Panc1 (cell line): ENCODE measurements at regions not wholly inside any gene's neighbourhood (a gene's known extent, or its start where the extent isn't known, plus 50 kb on each side); places are given as distances from the start of the nearest gene placed in this dataset.

ENCODE experiments used
- ATAC-seq: fragments of 200-7000 bp; cut with Tn5 transposase; 2 replicates; pipeline ENCODE4 v1.9.1; 2020; ENCODE audit warnings: mild to moderate bottlenecking, moderate library complexity
- BruUV-seq: library from RNA; stranded (reverse); fragments of 400-500 nt; replicated peaks from 2 replicates; lab custom pipeline; 2021; lab: Mats Ljungman, UMichigan
- CTCF ChIA-PET: fragments of 300-600 bp; sonication (Branson Sonifier 250); formaldehyde crosslinking; loops from one replicate; lab custom pipeline; 2022; ENCODE audit warnings: antibody characterized with exemption; lab: Charles Lee
- POLR2A ChIA-PET: fragments of 300-600 bp; sonication (Branson Sonifier 250); formaldehyde crosslinking; loops from one replicate; lab custom pipeline; 2022; ENCODE audit warnings: antibody characterized with exemption; lab: Charles Lee
- DNase-seq: peaks from one replicate; pipeline ENCODE4 v3.0.0-alpha.2; 2010; ENCODE audit warnings: low read depth, low spot score
- H3K27ac ChIP-seq: 2 replicates; pipeline ENCODE4 v1.5.1; 2011; ENCODE audit warnings: mild to moderate bottlenecking, low read length, inconsistent platforms
- H3K27me3 ChIP-seq: fragments of 200-500 bp; sonication (Bioruptor generic); 2 replicates; pipeline ENCODE4 v1.6.0; 2014; ENCODE audit warnings: low read length, inconsistent platforms; ENCODE audit not compliant: control insufficient read depth, insufficient read depth
- H3K36me3 ChIP-seq: fragments of 200-500 bp; sonication (Bioruptor generic); 2 replicates; pipeline ENCODE4 v1.5.1; 2014; ENCODE audit warnings: inconsistent platforms, mild to moderate bottlenecking, low read length, moderate library complexity; ENCODE audit not compliant: control insufficient read depth, insufficient read depth
- H3K4me1 ChIP-seq: 2 replicates; pipeline ENCODE4 v1.5.1; 2011; ENCODE audit warnings: inconsistent platforms, mild to moderate bottlenecking, low read length, moderate library complexity; ENCODE audit not compliant: control insufficient read depth, insufficient read depth
- H3K4me3 ChIP-seq, 2 experiments: 2 replicates each; pipeline ENCODE4 v1.5.1; 2011 to 2012; ENCODE audit warnings: low read depth in 2 of 2, low read length in 2 of 2, mild to moderate bottlenecking in 2 of 2, inconsistent platforms in 1 of 2, moderate library complexity in 1 of 2
- H3K9me3 ChIP-seq: fragments of 200-500 bp; sonication (Bioruptor generic); 2 replicates; pipeline ENCODE4 v1.5.1; 2014; ENCODE audit warnings: low read depth, mild to moderate bottlenecking, inconsistent platforms, low read length, moderate library complexity; ENCODE audit not compliant: control insufficient read depth, insufficient read depth
- POLR2AphosphoS5 ChIP-seq: IDR thresholded peaks from 2 replicates; pipeline ENCODE4 v1.6.1; 2012; ENCODE audit warnings: mild to moderate bottlenecking, low read depth, low read length, moderate library complexity
- SIN3A ChIP-seq: IDR thresholded peaks from 2 replicates; pipeline ENCODE4 v1.6.1; 2012; ENCODE audit warnings: low read depth, mild to moderate bottlenecking, low read length, moderate library complexity, borderline replicate concordance; ENCODE audit not compliant: insufficient read depth
- TCF7L2 ChIP-seq: IDR thresholded peaks from 2 replicates; pipeline ENCODE4 v1.6.1; 2011; ENCODE audit warnings: mild to moderate bottlenecking, low read depth, low read length, inconsistent platforms
- in situ Hi-C: cut with HindIII; loops from 2 replicates; pipeline ENCODE4 v1.10.0; 2016; ENCODE audit warnings: low sequenced_read_pairs, low pct_unique_long_range_greater_than_20kb
- intact Hi-C: fragments of 100-400 bp; cut with micrococcal nuclease; formaldehyde crosslinking; loops from one replicate; pipeline ENCODE4 v1.10.0; 2022; ENCODE audit not compliant: unreplicated experiment
- TF ChIP-seq, protein P1 (sequence below): fragments of 450-650 bp; IDR thresholded peaks from 2 replicates; pipeline ENCODE4 v1.5.1; 2017; ENCODE audit warnings: mild to moderate bottlenecking
- TF ChIP-seq, protein P2 (sequence below), 2 experiments: IDR thresholded peaks; 2 replicates each; pipeline ENCODE4 v1.6.1; 2011 to 2012; ENCODE audit warnings: low read depth in 2 of 2, control low read depth in 1 of 2, low read length in 1 of 2, mild to moderate bottlenecking in 1 of 2, moderate library complexity in 1 of 2; ENCODE audit not compliant: insufficient read depth in 1 of 2

DNA sequence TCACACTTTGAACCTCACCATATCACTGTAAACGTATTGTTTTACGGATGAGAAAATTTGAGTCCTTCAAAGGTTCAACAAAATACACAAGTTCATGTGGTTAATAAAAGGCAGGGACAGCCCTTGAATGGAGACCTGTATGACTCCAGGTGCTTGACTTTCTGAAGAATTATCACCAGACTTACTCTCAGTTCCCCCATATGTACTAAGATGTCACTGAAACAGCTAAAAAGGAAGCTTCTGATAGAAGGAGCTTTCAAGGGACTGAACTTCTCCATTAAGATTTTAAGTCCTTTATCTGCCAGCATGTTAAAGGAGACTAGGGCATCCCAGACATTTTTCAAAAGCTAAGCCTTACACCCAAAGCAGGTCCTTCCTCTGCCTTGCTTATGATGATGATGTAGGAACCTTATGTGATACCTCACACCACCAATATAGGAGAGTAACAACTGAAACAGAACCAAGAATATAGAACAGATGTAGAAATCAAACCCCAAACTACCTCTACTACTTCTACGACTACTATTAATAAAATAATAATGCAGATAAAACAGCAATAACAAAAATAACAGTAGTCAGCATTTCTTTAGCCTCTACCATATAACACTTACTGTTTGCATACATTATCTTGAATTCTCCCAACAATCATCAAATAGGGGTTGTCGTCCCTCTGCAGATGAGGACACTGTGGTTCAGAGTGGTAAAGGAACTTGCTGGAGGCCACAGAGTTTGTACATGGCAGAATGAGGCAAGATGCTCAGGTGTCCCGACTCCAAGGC, 273.9 kb downstream of the ELAVL2 start:
- intact Hi-C loops, result no loop called here
- no peaks in the 10 kb centered on the region for H3K9me3 ChIP-seq
- no peak for ATAC-seq
- CTCF ChIA-PET, result no interaction called here
- no peaks in the 10 kb centered on the region for H3K4me1 ChIP-seq
- no peaks in the 10 kb centered on the region; the same call in 1 of the 2 replicates for H3K27me3 ChIP-seq
- no peak overlapping the region for H3K27ac ChIP-seq
- H3K4me3 ChIP-seq, result no peak overlapping the region
- POLR2A ChIA-PET, result no interaction called here
- TF ChIP-seq POLR2AphosphoS5 (no peak), TCF7L2 (no peak), SIN3A (no peak)
- TF ChIP-seq, protein P1, sequence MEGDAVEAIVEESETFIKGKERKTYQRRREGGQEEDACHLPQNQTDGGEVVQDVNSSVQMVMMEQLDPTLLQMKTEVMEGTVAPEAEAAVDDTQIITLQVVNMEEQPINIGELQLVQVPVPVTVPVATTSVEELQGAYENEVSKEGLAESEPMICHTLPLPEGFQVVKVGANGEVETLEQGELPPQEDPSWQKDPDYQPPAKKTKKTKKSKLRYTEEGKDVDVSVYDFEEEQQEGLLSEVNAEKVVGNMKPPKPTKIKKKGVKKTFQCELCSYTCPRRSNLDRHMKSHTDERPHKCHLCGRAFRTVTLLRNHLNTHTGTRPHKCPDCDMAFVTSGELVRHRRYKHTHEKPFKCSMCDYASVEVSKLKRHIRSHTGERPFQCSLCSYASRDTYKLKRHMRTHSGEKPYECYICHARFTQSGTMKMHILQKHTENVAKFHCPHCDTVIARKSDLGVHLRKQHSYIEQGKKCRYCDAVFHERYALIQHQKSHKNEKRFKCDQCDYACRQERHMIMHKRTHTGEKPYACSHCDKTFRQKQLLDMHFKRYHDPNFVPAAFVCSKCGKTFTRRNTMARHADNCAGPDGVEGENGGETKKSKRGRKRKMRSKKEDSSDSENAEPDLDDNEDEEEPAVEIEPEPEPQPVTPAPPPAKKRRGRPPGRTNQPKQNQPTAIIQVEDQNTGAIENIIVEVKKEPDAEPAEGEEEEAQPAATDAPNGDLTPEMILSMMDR, result no peak
- TF ChIP-seq, protein P2, sequence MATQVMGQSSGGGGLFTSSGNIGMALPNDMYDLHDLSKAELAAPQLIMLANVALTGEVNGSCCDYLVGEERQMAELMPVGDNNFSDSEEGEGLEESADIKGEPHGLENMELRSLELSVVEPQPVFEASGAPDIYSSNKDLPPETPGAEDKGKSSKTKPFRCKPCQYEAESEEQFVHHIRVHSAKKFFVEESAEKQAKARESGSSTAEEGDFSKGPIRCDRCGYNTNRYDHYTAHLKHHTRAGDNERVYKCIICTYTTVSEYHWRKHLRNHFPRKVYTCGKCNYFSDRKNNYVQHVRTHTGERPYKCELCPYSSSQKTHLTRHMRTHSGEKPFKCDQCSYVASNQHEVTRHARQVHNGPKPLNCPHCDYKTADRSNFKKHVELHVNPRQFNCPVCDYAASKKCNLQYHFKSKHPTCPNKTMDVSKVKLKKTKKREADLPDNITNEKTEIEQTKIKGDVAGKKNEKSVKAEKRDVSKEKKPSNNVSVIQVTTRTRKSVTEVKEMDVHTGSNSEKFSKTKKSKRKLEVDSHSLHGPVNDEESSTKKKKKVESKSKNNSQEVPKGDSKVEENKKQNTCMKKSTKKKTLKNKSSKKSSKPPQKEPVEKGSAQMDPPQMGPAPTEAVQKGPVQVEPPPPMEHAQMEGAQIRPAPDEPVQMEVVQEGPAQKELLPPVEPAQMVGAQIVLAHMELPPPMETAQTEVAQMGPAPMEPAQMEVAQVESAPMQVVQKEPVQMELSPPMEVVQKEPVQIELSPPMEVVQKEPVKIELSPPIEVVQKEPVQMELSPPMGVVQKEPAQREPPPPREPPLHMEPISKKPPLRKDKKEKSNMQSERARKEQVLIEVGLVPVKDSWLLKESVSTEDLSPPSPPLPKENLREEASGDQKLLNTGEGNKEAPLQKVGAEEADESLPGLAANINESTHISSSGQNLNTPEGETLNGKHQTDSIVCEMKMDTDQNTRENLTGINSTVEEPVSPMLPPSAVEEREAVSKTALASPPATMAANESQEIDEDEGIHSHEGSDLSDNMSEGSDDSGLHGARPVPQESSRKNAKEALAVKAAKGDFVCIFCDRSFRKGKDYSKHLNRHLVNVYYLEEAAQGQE (IDR thresholded peaks at IDR 0.05; ENCODE audit: insufficient read depth in 1 of 2, low read depth in 2 of 2, low read length in 1 of 2), result no peak
- in situ Hi-C loops, result no loop called here
- no peak for DNase-seq
- no peaks in the 10 kb centered on the region for H3K36me3 ChIP-seq
- BruUV-seq, result no TSS peak

DNA sequence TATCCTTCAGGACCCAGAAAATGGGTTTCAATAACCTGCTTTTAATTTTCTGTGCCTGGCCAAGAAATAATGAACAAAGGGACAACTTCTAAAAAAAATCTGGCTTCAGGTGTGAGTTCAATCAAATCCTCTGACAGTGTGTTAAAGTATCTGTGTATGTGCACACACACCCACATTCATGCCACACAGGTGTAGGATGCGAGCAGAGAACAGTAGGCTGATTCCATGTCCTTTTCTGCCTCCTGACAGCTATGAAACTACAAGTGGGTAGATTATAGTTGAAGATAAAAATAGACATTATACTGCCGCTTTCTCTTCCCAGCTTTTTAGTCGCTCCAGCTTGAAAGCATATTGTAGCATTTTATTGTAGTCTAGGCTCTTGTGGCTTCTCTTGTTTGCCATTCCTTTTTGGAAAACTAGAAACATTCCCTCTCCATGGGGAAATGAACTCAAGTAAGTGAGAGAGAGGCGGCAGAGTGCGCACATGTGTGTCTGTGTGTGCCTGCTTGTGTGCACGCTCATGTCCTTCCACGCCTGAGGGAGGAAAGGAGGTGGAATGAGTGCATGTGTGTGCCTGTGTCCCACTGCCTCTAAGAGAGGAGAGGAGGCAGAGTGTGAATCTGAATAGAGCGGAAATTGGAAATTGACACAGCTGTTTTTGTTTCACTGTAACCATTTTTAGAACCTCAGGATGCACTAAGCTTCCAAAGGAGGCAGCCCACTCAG, 273.0 kb downstream of the ELAVL2 start:
- in situ Hi-C loops, result no loop called here
- DNase-seq (no peak), ATAC-seq (no peak)
- TF ChIP-seq POLR2AphosphoS5 (no peak), SIN3A (no peak), TCF7L2 (no peak)
- TF ChIP-seq, protein P1, result no peak
- TF ChIP-seq, protein P2 (IDR thresholded peaks at IDR 0.05; ENCODE audit: insufficient read depth in 1 of 2, low read depth in 2 of 2, low read length in 1 of 2), result no peak
- POLR2A ChIA-PET, result no interaction called here
- CTCF ChIA-PET, result no interaction called here
- no peaks in the 10 kb centered on the region for H3K9me3 ChIP-seq
- no peaks in the 10 kb centered on the region for H3K36me3 ChIP-seq
- H3K27me3 ChIP-seq, result no peaks in the 10 kb centered on the region; the same call in 1 of the 2 replicates
- no TSS peak for BruUV-seq
- no peaks in the 10 kb centered on the region for H3K4me1 ChIP-seq
- no peak overlapping the region for H3K4me3 ChIP-seq
- intact Hi-C loops, result no loop called here
- no peak overlapping the region for H3K27ac ChIP-seq
